ENCODE measurements at regions not wholly inside any gene's neighbourhood (a gene's known extent, or its start where the extent isn't known, plus 50 kb on each side); places are given as distances from the start of the nearest gene placed in this dataset.

DNA sequence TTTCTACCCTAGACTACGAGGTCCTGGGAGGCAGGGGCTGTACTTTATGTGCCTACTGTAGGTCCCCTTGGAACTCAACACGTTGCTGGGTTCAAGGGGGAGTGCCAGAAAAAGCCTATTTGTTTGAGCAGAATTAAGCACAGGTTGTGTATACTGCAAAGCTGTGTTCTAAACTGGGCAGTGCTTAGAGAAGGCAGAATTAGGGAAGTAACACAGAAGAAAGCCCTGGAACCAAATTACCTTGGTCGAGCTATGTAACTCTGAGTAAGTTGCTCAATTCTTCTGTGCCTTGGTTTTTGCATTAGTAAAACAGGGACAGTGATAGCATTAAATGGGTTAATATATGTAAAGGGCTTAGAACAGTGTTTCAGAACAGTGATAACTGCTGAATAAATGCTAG is 245.0 kb upstream of the SFRP2 start:
- TF ChIP-seq, protein P1, sequence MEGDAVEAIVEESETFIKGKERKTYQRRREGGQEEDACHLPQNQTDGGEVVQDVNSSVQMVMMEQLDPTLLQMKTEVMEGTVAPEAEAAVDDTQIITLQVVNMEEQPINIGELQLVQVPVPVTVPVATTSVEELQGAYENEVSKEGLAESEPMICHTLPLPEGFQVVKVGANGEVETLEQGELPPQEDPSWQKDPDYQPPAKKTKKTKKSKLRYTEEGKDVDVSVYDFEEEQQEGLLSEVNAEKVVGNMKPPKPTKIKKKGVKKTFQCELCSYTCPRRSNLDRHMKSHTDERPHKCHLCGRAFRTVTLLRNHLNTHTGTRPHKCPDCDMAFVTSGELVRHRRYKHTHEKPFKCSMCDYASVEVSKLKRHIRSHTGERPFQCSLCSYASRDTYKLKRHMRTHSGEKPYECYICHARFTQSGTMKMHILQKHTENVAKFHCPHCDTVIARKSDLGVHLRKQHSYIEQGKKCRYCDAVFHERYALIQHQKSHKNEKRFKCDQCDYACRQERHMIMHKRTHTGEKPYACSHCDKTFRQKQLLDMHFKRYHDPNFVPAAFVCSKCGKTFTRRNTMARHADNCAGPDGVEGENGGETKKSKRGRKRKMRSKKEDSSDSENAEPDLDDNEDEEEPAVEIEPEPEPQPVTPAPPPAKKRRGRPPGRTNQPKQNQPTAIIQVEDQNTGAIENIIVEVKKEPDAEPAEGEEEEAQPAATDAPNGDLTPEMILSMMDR (IDR thresholded peaks at IDR 0.05) = no peak
- TF ChIP-seq POLR2A (IDR thresholded peaks at IDR 0.05) = no peak
- 45 to 46% methylated on average over 3 of the region's 3 CpGs for WGBS, 2 donors
- DNase-seq (no peak), ATAC-seq (no peak)
- H3K27ac ChIP-seq = no peak overlapping the region
- no peaks in the 10 kb centered on the region for H3K9me3 ChIP-seq
- H3K27me3 ChIP-seq = no peaks in the 10 kb centered on the region
- no peaks in the 10 kb centered on the region for H3K4me1 ChIP-seq
- no peaks in the 10 kb centered on the region for H3K36me3 ChIP-seq (replicated peaks in 1 of 2; ENCODE audit: insufficient read depth in 1 of 2, low read depth in 2 of 2)
- intact Hi-C loops (cut with DNase I) = no loop called here
- H3K4me3 ChIP-seq = no peak overlapping the region

DNA sequence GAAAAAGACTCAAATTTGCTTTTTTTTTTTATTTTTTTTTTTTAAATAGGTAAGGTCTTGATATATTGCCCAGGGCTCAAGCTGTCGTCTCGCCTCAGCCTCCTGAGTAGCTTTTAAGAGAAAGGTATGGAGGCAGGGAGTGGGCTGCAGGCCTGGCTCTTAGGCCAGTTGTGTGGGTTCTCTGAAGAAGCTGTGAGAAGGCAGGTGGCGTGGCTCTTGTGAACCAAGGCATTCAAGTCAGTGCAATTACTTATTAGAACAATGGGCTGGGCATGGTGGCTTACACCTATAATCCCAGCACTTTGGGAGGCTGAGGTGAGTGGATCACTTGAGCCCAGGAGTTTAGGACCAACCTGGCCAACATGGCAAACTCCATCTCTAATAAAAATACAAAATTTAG is 244.0 kb upstream of the SFRP2 start:
- Histone ChIP-seq H3K36me3 (replicated peaks in 1 of 2; ENCODE audit: insufficient read depth in 1 of 2, low read depth in 2 of 2) (no peaks in the 10 kb centered on the region), H3K4me1 (no peaks in the 10 kb centered on the region), H3K9me3 (no peaks in the 10 kb centered on the region), H3K27ac (no peak overlapping the region), H3K27me3 (no peaks in the 10 kb centered on the region), H3K4me3 (no peak overlapping the region)
- WGBS, 2 donors = 75 to 85% methylated on average over 3 of the region's 3 CpGs
- intact Hi-C loops (cut with DNase I) = no loop called here
- no peak for TF ChIP-seq POLR2A (IDR thresholded peaks at IDR 0.05)
- TF ChIP-seq, protein P1 (IDR thresholded peaks at IDR 0.05) = no peak
- no peak for ATAC-seq
- no peak for DNase-seq

DNA sequence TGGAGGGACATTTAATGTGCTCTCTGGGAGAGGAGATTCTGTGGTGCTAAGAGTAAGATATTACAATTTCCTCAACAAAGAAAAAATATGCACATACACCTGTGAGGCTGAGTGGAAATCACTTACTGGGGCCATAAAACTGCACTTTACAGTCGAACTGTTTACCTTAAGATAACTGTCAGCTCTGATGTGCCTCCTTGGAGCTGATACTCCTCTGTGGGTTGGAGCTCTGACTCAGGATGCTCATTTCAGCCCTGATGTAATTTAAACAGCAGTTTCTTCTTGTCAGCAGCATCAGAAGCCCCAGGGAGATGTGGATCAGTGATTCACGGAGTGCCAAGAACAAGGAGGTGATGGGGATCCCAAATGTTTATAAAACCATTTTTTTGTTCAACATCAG is 241.9 kb upstream of the SFRP2 start:
- no peak for DNase-seq
- H3K27ac ChIP-seq = no peak overlapping the region
- TF ChIP-seq POLR2A (IDR thresholded peaks at IDR 0.05) = no peak
- TF ChIP-seq, protein P1 (IDR thresholded peaks at IDR 0.05) = no peak
- intact Hi-C loops (cut with DNase I) = no loop called here
- no peaks in the 10 kb centered on the region for H3K36me3 ChIP-seq (replicated peaks in 1 of 2; ENCODE audit: insufficient read depth in 1 of 2, low read depth in 2 of 2)
- no peak overlapping the region for H3K4me3 ChIP-seq
- H3K4me1 ChIP-seq = no peaks in the 10 kb centered on the region
- H3K27me3 ChIP-seq = no peaks in the 10 kb centered on the region
- WGBS, 2 donors = 35 to 44% methylated on average over 2 of the region's 2 CpGs
- no peak for ATAC-seq
- H3K9me3 ChIP-seq = no peaks in the 10 kb centered on the region

DNA sequence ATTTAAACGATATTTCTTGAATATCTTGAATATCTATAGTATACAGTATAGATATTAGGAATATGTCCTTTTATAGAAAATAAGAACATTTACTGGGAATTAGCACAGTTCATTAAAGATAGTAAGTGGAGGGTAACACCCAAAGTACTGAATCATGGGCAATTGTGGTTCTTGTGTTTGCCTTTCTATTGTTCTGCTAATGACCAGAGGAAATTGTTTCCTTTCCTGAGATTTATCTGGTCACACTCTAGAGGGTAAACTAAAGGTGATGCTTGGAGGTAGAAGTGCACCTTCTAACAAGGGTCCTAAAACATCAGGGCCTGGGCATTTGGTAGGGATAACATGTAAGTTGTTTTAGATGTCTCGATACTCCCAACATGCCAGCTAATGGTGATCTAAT is 241.3 kb upstream of the SFRP2 start:
- Histone ChIP-seq H3K4me1 (no peaks in the 10 kb centered on the region), H3K4me3 (no peak overlapping the region), H3K36me3 (replicated peaks in 1 of 2; ENCODE audit: insufficient read depth in 1 of 2, low read depth in 2 of 2) (no peaks in the 10 kb centered on the region), H3K27ac (no peak overlapping the region), H3K27me3 (no peaks in the 10 kb centered on the region), H3K9me3 (no peaks in the 10 kb centered on the region)
- ATAC-seq (no peak), DNase-seq (no peak)
- WGBS, 2 donors = 54 to 71% methylated on average over 2 of the region's 2 CpGs
- intact Hi-C loops (cut with DNase I) = no loop called here
- TF ChIP-seq POLR2A (IDR thresholded peaks at IDR 0.05) = no peak
- TF ChIP-seq, protein P1 (IDR thresholded peaks at IDR 0.05) = no peak

DNA sequence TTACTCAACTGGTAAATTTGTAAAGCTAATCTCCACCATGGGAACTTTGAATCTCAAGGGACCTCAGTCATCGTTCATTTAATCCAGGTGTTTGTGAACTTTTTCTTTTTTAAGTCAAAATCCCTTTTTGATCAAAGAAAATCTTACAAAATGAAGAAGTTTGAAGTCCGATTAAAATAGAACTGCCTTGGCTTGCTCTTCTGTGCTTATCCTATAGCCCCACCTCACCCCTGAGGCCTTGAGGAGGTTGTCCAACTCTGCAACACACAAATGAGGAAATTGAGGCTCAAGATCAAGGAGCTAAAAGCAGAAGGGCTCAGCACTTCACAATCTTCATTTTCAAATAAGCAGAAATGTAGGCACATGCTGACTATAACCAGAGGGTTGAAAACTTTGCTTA is 240.3 kb upstream of the SFRP2 start:
- 57 to 77% methylated on average over 2 of the region's 2 CpGs for WGBS, 2 donors
- no peak for TF ChIP-seq POLR2A (IDR thresholded peaks at IDR 0.05)
- TF ChIP-seq, protein P1 (IDR thresholded peaks at IDR 0.05) = no peak
- intact Hi-C loops (cut with DNase I) = no loop called here
- Histone ChIP-seq H3K27me3 (no peaks in the 10 kb centered on the region), H3K27ac (no peak overlapping the region), H3K36me3 (replicated peaks in 1 of 2; ENCODE audit: insufficient read depth in 1 of 2, low read depth in 2 of 2) (no peaks in the 10 kb centered on the region), H3K4me3 (no peak overlapping the region), H3K9me3 (no peaks in the 10 kb centered on the region), H3K4me1 (no peaks in the 10 kb centered on the region)
- DNase-seq (no peak), ATAC-seq (no peak)
